ENCODE measurements at regions not wholly inside any gene's neighbourhood (a gene's known extent, or its start where the extent isn't known, plus 50 kb on each side); places are given as distances from the start of the nearest gene placed in this dataset.
"Not testable (repeated sequence)": the region's sequence is repeated elsewhere in the genome, so short reads cannot be mapped to it uniquely, and the experiment has no call there.

DNA sequence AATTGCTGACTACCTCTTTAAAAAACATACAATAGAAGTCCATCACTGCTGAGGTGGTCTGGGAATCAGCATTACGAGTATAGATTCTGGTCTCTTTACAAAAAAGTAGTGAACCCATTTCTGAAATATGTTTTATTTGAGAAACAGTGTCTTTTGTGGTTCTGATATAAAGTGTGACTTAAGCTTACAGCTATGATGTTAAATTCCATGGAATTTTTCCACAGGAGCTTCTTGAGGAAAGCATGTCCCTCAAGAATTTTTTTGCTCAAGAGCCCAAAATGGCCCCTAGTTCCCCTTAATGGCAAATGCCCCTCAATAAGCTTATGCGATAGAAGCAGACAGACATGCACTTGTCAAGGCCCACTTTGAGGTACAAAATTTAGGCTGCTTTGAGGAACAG lies 265.7 kb downstream of the FAM170A start:
- DNase-seq (ENCODE audit: low spot score), result no peak

DNA sequence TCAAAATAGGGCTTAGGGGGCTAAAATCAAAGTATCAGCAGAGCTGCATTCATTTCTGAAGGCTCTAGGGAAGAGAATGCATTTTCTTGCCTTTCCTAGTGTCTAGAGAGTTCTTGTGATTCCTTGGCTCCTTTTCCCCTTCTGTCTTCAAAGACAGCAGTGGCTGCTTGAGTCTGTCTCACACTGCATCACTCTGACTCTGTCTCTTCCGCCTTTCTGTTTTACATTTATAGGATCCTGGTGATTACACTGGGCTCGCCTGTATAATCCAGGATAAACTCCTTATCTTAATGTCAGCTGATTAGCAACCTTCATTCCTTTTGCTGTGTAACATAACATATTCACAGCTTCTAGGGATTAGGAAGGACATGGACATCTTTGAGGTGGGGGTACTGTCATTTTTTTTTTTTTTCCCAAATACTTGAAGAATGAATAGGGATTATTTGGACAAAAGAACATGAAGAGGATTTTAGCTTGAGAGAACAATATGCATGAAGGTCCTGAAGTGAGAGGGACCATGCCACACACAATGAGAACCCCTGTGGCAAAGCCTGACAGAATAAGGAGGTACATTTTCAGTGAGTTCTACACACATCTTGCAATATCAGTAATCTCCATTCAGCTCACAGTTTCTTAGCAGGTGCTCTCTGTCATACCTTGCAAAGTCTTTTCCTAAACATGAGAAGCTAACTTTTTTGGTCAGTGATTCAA lies 267.6 kb downstream of the FAM170A start:
- no peak for DNase-seq (ENCODE audit: low spot score)

DNA sequence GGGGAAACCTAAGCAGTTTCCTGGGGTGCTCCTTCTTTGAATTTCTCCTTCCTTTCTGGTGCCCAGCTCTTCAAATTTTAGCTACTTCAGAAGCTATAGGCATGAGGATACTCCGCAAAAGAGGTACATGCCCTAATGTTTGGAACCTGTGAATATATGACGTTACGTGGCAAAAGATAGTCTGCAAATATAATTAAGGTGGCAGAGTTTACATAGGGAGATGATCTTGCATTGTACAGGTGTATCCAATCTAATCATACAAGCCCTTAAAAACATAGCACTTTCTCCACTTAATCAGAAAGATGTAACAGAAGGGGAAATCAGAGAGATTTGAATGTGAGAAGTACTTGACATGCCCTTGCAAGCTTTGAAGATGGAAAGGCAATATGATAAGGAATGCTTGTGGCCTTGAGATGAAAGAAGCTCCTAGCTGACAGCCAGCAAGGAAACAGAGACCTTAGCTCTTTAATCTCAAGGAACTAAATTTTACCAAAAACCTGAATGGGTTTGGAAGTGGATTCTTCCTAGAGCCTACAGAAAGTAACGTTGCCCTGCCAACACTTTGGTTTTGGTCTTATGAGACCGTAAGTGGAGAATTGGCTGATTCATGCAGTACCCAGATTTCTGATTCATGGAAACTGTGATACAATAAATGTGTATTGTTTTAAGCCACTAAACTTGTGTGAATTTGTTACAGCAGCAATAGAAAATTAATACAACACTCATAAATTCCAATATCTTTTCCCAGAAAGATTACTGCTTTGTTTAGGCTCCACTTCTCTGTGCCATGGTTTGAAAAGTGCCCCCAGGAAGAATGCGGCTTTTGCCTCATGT lies 268.4 kb downstream of the FAM170A start:
- DNase-seq (ENCODE audit: low spot score), result no peak

DNA sequence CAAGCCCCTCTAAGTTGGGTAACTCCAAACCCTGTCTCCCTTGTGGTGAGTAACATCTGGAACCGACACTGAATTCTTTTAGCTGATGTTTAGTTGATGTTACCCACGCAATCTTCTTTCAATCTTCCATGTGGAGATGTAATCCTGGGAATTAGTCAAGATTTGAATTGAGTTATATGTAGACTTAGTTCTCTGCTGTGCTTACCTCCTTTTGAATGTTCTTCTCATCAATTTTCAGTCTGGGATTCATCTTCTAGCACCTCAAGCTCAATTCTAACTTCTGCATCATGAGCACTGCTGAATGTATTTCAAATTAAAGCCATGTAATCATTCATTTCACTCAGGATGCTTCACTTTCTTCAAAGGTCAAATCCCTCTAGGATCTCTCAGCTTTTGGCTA lies 270.6 kb downstream of the FAM170A start:
- no peak for DNase-seq (ENCODE audit: low spot score)

DNA sequence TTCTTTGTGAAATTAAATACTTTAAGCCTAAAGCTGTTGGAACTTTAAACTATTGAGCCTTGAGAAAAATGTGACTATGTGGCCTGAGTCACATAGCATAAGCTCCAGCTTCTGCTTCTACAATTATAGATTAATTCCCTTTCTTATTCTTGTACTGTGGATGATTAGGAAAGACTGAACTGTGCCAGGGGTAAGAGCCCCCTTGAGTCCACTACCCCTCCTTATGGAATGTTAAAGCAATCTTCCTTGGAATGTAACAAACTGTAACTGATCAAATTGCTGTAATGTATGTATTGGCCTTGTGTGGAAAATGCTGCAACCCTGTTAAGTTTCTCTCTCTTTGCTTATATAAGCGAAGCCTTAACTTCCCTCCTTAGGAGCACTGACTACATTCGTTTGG lies 273.2 kb downstream of the FAM170A start:
- no peak for DNase-seq (ENCODE audit: low spot score)

DNA sequence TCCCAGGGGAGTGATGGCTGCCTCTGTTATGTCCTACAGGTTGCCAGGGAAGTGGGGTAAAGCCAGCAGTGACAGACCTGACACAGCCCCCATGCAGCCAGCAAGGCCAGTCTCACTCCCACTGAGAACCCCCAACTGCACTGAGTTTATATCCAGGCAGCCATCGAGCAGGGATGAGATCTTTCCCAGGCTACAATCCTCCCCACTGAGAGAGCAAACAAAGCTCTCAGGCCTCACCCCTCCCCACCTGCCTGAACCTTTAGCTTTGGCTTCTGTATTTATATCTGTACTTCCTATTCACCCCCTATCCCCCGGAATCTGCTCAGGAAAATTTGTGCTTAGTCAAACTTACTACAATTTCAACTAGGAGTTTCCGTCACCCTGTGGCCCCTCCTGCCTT lies 284.1 kb downstream of the FAM170A start:
- no peak for DNase-seq (ENCODE audit: low spot score)

DNA sequence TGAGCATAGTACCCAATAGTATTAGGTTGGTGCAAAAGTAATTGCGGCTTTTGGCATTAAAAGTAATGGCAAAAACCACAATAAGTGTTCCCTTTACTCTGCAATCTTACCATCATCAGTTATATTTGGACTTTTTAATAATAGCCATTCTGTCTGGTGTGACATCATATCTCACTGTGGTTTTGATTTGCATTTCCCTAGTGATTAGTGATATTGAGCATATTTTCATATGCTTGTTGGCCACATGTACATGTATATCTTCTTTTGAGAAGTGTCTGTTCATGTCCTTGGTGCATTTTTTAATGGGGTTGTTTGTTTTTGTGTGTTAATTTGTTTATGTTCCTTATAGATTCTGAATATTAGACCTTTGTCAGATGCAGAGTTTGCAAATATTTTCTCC lies 289.9 kb downstream of the FAM170A start:
- no peak for DNase-seq (ENCODE audit: low spot score)

DNA sequence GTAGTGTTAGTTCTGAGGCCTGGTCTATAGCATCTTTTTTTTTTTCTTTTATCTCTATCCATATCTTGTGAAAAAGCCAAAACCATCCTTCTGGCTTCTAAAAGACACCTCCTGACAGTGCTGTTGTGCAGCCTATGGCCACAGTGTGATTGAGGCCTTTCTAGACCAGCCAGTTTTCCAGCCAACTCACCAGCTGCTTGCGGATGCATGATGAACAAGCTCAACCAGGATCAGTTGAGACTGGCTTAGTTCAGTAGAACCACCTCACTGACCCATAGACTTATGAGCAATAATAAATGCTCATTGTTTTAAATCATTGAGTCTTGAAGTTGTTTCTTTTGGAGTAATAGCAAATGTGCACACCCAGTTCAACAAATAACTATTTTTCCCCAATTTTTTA lies 296.9 kb downstream of the FAM170A start:
- no peak for DNase-seq (ENCODE audit: low spot score)

DNA sequence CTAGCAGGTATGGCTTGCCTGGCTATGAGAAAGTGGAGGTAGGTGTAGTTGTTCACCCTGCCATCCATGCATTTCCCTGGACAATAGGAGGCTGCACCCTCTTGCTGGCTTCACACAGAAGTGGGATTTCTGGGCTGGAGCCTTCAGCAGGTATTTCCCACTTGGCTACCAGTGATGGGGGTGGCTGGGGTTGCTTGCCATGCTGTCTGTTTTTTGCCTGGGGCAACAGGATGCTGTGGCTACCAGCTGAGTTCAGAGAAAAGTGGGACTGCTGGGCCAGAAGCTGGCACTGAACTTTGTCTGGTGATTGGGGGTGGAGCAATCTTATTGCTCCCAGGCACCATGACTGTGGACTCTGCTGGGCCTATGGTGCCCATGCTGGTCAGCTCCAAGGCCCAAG lies 299.6 kb downstream of the FAM170A start:
- DNase-seq (ENCODE audit: low spot score), result no peak

DNA sequence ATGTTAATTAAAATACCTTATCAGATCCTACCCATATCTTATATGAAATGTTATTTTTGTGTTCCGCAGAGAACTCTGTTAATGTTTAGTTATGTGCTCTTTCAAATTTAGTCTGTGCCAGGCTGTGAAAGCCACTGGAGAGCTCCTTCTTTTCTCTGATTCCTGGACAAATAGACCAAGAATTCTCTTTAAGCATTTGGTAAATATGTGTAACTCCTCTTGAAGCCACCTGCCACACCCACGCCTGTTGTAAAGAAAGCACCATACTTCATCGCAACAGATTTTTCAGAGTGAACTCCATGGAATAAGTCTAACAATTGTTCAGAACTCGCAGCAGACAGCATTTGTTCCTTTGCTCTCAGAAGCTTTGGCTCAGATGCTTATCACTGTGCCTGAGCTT lies 301.1 kb downstream of the FAM170A start:
- DNase-seq (ENCODE audit: low spot score), result no peak

DNA sequence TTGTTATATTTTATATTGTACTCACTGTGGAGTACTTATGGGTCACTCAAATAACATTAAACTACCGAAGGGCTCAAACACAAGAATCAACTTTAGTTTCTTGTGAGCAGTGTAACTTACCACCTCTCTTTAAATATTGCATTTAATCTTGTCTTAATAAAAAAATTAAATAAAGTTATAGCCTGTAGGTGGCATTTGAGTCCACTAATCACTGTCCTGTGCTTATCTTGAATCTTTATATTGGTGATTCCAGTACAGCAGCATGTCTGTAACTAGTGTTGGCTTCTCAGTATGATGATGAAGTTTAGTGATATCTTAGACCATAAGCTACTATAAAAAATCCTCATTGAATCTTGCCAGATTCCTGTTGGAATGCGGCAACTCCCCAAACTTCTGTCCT lies 313.8 kb downstream of the FAM170A start:
- DNase-seq (ENCODE audit: low spot score), result no peak

DNA sequence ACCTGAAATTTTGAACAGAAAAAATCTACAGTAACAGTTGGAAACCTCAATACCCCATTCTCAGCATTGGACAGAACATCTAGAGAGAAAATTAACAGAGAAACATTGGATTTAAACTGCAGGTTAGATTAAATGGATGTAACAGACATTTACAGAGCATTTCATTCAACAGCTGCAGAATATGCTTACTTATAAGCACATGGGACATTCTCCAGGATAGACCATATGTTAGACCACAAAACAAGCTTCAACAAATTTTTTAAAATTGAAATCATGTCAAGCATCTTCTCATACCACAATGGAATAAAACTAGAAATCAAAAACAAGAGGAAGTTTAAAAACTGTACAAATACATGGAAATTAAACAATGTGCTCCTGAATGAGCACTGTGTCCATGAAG lies 316.3 kb downstream of the FAM170A start:
- no peak for DNase-seq (ENCODE audit: low spot score)

DNA sequence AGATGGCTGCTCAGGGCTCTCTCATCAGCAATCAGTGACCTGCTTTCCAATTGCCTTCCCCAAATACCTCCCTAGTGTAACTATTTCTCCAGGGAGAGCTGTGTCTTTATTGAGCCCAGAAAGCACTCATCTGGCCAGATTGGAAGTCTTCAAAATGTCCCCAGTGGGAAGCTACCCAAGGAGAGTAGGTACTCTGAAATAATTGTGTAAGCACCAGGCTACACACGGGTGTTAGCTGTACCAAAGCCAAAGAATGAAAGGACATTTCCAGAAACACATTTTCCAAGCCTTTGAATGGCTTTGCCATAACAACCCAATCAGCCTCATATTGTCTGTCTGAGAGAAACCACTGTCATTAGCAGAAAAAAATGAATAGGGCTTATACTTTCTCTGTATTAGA lies 318.8 kb downstream of the FAM170A start:
- DNase-seq (ENCODE audit: low spot score), result no peak

DNA sequence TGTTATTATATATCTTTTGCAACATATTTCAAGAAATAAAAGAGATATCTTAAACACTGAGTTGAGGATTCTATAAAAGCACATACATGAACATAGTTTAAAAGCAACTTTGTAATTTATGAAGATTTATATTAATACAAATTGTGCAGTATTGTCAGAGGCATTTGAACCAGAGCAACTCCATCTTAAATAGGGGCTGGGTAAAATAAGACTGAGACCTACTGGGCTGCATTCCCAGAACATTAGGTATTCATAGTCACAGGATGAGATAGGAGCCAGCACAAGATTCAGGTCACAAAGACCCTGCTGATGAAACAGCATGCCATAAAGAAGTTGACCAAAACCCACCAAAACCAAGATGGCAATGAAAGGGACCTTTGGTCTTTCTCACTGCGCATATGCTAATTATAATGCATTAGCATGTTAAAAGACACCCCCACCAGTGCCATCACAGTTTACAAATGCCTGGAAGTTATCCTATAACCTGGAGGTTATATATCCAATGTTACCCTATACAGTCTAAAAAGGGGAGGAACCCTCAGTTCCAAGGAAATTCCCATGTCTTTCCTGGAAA lies 320.2 kb downstream of the FAM170A start:
- DNase-seq (ENCODE audit: low spot score), result no peak

DNA sequence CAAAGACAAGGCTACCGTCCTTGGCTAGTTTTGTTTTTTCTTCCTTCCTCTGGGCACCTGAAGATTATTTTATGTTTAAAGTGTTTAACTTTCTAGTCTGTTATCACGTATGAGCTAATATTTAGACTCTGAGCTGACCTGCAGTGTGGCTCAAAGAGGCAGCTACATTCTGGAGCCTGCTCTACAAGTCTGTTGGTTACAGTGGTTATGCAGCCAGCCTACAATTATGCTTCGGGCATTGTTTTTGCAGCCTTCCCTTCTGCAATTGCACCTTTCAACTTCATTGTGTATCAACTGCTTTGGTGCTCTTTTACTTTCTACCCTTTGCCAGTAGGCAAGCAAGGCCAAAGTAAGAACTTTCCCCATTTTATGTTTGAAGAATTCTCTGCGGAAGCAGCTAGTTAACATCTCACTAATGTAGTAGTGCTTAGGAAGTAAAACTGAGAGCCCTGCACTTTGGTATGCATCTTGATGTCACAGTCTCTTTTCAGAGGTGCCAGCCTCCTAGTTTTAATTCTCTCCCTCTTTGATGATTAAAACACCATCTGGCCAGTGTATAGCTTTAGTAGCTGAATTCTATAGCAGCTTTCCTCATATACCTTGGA lies 322.1 kb downstream of the FAM170A start:
- DNase-seq (ENCODE audit: low spot score), result no peak

DNA sequence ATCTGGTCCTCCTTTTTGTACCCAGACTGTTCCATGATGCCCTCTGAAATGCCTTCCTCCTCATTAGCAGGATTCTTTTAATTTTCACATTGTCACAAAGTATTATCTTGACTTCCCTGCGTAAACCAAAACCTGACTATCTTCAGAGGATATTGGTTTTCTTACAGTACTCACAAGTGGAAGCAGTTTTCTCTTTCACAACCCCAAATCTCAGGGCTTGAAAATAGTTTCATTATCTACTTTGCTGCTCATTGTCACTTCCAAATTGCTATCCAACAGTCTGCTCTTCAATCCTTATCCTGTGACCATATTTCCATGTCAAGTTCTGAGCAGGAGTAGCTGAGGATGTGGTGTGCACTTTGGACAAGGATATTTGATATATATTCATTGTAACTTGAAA lies 324.1 kb downstream of the FAM170A start:
- no peak for DNase-seq (ENCODE audit: low spot score)

DNA sequence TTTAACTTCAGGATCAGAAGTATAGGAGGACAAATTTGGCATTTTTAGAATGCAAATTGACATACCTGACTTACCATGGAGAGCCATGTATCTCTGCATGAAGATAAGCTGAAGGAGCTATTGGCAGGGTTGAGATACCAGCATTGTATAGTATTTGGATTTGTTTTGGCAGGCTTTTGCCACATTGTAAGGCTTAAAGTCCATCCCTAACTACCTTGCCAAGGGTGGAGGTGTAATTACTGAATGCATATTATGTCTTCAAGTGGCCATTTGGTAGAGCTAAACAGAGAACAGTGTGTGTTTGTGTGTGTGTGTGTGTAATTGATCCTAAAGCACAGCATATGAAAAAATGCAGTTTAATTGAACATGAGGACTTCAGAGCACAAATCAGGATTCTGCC lies 324.7 kb downstream of the FAM170A start:
- DNase-seq (ENCODE audit: low spot score), result no peak

DNA sequence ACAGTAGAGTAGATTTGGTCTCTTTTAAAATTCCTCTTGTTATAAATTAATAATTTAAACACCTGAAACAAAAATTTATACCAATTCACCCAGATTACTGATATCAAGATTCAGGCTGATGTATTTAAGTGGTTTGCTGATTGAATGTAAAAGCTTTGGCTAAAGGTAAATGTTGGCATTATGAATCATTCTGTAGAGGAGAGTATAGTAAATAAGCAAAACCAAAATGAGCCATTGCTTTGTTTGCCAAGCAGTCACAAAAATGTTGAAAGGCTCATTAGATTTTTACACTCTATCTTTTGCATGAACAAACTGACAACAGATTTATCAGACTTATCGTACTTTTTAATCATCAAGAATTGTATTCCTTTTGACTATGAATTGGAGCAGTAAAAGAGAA lies 332.6 kb downstream of the FAM170A start:
- DNase-seq (ENCODE audit: low spot score), result no peak

DNA sequence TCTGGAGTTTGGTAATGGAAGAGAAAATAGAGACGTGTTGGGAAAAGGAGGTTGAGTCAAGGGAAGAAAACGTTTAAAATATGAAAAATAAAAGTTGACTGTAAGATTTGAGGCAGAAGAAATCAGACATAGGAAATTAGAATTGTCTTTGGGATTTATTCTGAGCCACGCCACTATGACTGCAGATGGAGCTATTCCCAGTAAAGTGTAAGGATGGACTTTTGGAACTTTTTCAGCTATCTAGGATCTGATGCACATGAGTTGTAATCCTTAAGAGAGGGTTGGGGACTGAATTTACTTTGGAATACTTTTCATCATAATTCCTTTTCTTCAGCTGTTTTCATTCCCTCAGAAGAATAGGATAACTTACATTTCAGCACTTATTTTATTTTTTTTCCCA lies 336.7 kb downstream of the FAM170A start:
- no peak for DNase-seq (ENCODE audit: low spot score)

DNA sequence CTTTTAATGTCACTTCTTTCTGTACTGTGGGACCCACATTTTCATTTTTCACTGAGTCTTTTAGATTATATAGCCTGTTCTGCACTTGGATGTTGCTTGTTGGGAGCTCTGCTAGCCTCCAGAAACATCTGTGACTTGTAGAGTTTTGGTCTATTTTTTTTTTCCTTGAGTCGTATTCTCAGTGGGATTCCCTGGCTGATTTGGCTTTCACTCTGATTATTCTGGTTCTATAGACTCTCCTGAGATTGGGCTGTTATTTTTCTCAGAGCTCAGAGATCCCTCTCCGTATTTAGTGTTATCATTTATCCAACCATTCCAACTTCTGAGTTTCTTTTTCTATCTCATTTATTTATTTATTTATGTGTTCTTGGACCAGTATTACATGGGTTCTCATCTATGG lies 339.3 kb downstream of the FAM170A start:
- DNase-seq (ENCODE audit: low spot score), result no peak

DNA sequence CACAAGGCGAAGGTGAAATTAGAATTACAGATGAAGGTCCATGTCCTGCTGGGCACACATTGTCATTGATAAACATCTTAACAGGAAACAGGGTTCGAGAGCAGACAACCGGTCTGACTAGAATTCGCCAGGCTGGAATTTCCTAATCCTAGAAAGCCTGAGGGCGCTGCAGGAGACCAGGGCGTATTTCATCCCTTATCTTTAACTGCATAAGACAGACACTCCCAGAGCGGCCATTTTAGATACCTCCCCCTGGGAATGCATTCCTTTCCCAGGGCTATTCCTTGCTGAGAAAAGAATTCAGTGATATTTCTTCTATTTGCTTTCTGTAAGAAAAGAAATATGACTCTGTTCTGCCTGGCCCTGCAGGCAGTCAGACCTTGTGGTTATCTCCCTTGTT lies 357.7 kb downstream of the FAM170A start:
- not testable (repeated sequence) for DNase-seq (ENCODE audit: low spot score)

DNA sequence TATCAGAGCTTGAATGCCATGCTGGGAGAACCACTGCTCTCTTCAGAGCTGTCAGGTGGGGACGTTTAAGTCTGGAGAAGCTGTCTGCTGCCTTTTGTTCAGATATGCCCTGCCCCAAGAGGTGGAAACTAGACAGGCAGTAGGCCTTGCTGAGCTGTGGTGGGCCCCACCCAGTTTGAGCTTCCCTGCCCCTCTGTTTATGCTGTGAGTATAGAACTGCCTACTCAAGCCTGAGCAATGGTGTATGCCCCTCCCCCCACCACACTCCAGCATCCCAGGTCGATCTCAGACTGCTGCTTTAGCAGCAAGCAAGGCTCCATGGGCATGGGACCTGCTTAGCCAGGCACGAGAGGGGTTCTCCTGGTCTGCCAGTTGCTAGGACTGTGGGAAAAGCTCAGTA lies 362.3 kb downstream of the FAM170A start:
- DNase-seq (ENCODE audit: low spot score), result no peak

DNA sequence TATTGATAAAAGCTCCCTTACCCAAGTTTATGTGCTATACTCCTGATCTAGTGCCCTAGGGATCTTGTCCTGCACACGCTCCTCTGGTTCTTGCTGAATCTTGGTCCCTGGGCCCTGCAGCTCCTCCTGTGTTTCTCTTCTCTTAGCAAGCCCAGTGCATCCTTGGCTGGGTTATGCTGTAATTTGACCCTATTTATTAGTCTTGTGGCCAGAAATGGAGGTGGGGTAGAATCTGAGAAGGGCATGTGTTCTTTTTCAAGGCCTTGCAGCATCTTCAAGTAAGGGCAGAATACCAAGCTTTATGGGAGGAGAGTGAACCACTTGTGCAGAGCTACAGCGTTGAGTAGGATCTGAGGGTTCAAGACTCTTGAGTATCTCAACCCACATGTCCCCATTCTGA lies 366.8 kb downstream of the FAM170A start:
- DNase-seq (ENCODE audit: low spot score), result no peak

All from cerebellar cortex (tissue), 1 donor.